ENCODE measurements at regions not wholly inside any gene's neighbourhood (a gene's known extent, or its start where the extent isn't known, plus 50 kb on each side); places are given as distances from the start of the nearest gene placed in this dataset.
"Not testable (repeated sequence)": the region's sequence is repeated elsewhere in the genome, so short reads cannot be mapped to it uniquely, and the experiment has no call there.

DNA sequence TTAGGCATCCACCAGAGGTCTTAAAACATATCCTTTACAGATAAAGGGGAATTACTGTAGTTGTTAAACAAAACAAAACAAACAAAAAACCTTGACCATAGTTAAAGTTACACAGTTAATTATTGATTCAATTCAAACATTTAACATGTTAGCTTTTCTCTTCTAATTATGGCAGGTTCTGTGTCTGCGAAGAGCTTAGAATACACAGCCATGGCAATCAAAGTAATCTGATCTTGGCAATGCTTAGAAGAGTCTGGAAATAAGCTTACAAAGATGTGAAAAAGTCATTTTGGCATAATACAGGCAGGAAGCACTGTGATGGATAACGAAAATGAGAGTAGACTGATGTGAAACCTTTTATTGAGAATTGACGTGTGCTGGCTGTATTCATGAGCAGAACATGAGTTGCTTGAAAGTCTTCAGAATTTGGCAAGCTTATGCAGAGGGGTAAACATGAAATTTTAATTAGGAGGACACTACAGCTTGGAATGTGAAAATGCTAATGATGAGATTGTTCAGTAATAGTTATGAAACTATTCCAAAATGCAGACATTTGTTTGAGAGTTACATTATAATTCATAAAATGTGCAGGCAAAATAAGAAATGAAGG is 629.6 kb downstream of the FSCB start:
- intact Hi-C loops (cut with micrococcal nuclease): no loop called here

DNA sequence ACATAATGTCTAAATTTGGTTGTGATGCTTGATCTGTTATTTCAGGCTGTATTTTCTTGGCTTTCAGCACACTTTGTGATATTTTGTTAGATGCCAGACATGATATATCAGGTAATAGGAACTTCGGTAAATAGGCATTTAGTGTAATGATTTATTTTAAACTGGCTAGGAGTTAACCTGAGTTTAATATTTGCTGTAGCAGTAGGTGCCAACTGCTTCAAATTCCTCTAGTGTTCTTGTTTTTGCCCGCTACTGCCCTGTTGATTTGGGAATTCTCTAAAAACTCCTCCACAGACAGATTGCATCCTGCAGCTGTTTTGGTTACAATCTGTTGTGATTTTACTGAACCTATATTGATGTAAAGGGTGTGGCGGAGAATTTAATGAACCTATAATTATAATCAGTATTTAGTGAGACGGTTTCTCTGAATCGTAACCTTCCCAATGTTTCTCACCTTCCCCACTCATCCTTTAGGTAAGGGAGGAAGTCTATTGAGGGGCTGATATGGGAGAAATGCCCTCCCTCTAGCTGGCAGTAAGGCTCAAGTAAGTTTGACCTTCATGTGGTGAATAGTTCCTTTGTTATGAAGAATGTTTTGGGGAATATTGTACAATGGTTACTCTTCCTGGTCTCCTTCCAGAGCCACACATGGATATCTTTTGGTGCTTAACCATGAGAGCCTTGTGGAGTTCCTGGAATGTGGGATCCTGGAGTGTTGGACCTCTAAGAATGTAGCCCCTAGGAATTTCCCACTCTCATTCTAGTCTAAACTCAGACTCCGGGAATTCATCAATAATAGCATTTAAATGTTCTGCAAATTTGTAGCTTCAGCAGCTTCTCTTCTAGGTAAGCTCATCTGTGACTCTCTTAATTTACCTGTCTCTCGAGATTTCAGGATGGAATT is 634.1 kb downstream of the FSCB start:
- intact Hi-C loops (cut with micrococcal nuclease): no loop called here

DNA sequence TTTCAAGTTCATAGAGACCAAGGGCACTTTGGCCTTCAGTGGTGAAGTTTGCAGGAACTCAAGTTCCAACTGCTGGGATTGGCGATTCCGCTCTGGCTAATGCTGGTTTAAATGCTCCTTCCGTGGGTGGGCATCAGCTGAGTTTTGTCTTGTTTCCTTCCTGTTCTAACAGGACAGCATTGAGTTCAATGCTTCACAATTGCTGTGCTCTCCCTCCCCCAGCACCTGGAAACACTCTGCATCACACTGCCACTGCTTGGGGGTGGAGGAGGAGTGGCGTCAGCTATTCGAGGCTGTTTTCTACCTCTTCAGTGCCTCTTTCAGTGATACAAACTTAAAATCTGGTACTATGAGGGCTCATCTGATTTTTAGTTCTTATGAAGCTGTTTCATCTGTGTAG is 634.9 kb downstream of the FSCB start:
- intact Hi-C loops (cut with micrococcal nuclease): no loop called here

DNA sequence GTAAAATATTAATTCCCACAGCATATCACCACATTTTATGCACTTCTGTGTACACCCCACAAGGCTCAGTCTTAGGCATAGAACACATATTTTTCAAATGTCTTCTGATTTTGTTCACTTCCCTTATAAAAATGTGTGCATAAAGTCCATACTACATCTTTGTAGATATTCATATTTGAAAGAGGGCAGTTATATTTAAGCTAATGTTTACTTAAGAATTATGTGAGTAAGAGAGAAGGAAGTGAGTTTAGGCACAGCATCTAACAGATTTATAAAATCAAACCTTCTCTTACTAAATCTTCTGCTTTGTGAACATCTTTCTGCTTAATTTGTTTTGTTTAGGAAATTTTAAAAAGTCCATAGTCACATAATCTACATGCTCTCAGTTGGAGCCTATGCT is 648.1 kb downstream of the FSCB start:
- intact Hi-C loops (cut with micrococcal nuclease): no loop called here

DNA sequence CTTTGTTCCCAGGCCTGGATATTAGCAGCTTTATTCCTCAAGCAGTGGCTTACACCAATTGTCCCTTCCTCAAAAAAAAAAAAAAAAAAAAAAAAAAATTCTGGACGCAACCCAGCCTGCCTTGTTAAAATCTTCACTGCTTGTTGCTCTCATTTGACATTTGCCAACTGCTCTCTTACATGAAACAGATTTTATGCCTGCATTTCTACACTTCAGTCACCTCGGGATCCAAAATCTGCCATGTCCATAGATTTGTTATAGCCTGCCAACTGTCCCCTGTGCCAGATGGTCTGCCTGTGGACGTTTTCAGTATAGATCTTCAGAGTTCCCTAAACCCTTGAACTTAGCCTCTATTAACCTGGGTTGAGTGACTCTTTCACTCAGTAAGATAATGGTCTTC is 651.5 kb downstream of the FSCB start:
- intact Hi-C loops (cut with micrococcal nuclease): no loop called here

DNA sequence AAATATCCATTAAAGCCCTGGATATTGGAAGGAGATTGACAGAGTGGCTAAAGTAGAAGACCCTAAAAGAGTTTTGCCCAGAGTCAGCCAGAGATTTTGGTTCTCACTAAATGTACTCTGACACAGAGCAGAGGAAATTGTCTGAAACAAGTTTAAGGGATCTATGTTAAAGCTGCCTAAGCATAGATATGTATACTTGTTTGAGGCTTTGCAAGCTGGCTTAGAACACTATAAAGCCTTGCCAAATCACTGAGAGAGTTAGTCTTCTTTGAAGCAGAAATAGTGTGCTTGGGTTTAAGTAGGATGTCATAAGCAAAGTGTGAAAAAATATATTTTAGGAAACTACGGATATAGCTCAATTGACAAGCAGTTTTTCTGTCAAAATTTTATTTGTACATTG is 653.5 kb downstream of the FSCB start:
- intact Hi-C loops (cut with micrococcal nuclease): no loop called here

DNA sequence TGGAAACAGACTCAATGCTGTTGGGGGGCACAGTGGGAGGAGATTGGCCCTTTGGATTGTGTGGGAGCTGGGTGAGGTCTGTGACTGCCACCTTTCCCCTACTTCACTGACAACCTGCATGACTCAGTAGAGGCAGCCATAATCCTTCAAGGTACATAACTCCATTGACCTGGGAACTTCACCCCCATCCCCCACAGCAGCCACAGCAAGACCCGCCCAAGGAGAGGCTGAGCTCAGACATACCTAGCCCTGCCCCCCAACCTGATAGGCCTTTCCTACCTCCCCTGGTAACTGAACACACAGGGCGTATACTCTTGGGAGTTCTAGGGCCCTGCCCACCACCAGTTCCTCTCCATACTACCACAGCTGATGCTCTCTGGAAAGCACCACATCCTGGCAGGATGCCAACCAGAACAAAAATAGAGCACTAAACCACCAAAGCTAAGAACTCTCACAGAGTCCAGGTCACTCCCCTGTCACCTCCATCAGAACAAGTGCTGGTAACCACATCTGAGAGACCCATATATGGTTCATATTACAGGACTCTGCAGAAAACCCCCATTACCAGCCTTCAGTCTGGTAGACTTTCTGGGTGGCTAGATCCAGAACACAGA is 703.9 kb downstream of the FSCB start:
- intact Hi-C loops (cut with micrococcal nuclease): no loop called here

DNA sequence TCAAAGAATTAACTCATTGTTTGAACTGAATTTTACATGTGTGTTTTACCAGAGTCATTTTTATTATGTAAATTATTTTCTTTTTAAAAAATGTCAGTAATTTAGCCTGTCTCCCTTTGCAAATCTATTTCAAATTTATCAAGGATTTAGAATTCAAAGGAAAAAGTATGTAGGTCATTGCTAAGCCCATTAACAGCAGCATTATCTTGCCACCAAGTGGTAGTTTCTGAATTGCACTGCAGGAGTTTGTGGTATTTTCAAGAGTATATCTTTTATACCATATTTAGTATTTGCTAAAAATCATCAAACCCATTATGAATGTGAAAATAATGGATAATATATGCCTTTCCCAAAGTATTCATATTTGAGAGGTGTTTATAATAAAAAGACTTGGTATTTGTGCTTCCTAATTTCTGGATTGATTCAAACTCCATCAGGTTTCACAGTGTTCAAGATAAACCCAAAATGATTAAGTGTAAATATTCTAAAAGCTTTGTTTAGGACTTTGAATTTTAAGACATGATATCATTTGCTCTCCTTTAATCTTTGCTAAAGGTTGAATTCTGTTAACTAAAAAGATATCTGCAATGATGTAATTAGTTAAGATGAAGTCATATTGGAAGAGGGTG is 711.4 kb downstream of the FSCB start:
- intact Hi-C loops (cut with micrococcal nuclease): no loop called here

DNA sequence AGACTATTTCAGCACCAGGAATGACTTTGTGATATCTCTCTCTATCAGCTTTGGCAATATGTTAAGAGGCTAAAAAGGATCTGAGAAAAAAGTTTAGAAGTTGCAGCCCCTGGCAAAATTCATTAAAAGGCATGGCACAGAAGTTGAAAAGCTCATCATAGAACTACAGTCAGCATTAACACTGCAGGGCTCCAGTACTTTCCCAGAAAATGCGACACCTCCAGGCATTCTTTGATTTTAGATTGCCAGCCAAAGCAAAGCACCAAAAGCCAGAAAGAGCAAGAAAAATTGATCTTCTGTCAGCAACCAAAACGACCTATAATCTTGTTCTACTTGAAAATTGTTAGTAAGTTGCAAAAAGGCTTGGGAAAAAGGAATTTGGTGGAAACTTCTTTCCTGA is 713.5 kb downstream of the FSCB start:
- intact Hi-C loops (cut with micrococcal nuclease): no loop called here

DNA sequence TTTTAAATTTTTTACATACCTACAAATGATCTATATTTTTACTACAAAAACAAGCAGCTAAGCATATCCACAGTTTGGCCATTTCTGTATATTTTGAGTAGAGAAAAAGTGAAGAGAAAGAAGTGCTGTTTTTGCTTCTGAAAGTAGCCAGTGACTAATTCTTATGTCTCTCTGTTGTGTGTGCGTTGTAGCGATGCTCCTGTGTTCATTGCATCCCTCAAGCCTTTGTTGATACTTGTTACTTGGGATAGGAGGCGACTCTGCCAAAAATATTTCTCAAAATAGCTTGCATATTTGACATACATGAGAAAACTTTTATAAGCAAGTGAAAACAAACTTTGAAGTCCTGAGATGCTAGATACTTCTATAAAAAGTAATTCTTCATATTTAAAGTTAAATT is 714.1 kb downstream of the FSCB start:
- intact Hi-C loops (cut with micrococcal nuclease): no loop called here

DNA sequence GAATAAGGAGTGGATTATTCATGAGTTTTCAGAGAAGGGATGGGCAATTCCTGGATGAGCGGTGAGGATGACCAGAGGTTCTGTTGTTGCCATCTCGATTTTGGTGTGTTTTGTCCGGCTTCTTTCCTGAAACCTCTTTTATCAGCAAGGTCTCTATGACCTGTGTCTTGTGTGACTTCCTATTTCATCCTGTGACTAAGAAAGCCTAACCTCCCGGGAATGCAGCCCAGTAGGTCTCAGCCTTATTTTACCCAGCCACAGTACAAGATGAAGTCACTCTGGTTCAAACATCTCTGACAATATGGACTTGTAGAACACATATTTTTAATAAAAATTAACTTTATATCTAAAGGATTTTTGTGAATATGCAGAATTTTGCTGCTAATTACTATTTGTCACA is 716.4 kb downstream of the FSCB start:
- intact Hi-C loops (cut with micrococcal nuclease): no loop called here

DNA sequence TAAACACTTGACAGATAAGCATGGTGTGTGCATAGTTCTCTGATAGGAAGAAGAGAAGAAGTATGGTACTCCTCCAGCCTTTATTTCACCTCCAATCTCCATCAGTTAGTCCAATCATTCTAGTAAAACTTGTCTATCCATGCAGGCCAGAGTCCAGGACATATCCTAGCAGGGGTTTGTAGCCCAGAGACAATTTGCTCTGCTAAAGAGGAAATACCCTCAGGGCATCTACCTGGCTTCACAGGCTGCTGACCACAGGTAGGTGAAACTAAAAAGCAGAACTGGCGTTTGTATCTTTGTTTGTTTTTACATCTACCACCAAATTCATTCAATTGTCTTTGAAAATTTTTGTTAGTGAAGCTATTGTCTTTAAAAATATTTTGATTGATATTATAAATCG is 717.6 kb downstream of the FSCB start:
- intact Hi-C loops (cut with micrococcal nuclease): no loop called here

DNA sequence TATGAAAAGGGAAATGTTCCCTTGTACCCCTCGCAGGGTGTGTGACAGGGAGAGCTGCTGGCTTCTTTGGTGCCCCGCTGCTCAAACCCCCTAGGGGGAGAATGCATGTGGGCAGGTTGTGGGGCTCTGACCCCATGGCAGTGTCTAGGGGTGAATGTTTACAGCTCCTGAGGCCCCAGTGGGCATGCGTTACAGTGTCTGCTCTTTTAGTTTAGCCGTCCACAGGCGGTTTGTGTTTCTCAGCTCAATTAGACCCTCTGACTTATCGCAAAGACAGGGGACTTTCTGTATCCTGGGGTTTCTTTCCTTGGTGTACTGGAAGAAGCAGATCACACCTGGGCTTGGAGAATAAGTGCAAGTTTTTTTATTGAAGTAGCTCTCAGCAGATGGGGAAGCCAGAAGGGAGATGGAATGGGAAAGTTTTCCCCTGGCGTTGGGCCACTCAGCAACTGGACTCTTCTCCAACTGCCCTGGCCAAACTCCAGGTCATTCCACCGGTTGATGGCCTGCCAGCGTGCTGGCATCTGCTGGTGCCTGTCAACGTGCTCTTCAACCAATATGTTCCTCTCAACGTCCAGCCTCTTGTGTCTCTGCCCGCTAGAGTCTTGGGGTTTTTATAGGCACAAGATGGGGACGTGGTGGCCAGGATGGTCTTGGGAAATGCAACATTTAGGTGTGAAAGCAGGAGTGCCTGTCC is 720.9 kb downstream of the FSCB start:
- intact Hi-C loops (cut with micrococcal nuclease): no loop called here

DNA sequence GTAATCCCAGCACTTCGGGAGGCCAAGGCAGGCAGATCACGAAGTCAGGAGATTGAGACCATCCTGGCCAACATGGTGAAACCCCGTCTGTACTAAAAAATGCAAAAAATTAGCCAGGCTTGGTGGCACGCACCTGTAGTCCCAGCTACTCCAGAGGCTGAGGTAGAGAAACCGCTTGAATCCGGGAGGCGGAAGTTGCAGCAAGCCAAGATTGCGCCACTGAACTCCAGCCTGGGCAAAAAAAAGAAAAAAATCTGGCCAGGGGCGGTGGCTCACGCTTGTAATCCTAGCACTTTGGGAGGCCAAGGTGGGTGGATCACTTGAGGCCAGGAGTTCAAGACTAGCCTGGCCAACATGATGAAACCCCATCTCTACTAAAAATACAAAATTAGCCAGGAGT is 722.7 kb downstream of the FSCB start:
- intact Hi-C loops (cut with micrococcal nuclease): not testable (repeated sequence)

DNA sequence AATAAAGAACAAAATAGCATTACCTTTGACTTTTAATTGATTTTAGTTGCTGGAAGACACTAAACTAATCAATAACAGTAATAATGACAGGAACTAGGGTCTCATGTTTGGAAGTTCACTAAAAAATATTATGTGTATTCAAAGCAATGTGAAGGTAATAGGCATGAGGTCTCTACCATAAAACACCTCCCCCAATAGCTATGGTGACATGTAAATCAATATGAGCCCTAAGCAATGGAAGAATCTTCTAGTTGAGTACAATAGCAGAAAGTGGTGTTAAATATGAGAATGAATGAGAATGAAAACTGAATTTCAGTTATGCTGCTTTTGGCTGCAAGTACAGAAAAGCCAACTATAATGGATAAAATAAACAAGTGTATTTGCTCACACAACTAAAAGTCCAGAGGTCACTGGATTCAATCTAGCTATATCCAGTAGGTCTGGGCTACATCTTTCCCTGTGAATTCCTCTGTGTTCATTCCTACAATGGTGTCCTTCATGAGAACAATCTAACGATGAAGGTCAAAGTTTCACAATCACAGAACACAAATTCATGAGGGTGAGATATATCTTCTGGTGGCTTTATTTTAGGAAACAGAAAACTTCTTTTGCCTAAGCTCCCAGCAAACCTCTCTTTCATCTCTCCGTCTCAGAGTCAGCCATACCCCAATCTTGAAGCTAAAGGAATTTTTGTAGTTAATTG is 728.0 kb downstream of the FSCB start:
- intact Hi-C loops (cut with micrococcal nuclease): no loop called here

DNA sequence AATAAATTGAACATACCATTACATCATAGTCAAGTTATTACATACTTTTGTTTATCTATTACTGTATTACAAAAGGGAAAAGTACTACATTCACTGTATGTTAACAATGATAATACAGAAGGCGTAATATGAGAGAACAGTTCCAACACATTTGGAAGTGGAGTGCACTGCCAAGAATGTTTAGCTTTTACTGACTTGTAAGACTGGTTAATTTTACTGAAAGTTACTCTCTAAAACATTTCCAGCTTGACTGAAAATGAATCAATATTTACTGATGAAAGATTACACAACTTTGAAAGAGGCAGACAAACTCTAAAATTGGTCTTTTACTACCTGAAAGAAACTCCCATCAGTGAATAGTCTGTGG is 728.5 kb downstream of the FSCB start:
- intact Hi-C loops (cut with micrococcal nuclease): no loop called here

DNA sequence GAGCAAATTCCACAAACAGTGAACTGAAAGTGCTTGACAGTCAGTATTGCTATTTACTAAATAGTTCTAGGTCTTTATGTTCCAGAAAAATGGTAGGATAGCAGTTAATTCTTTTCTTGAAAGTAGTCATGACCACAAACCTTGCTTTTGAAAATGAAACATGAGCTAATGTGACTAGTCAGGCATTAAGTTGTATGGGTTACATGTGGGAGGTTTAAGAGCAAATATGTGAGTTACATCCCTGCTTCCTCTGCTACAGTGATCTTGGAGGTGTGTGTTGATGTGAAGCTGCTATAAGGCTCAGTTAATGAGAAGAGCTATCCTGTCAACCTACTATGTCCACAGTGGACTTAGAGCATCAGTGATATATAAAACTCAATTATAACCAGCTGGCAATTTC is 741.6 kb downstream of the FSCB start:
- intact Hi-C loops (cut with micrococcal nuclease): no loop called here

DNA sequence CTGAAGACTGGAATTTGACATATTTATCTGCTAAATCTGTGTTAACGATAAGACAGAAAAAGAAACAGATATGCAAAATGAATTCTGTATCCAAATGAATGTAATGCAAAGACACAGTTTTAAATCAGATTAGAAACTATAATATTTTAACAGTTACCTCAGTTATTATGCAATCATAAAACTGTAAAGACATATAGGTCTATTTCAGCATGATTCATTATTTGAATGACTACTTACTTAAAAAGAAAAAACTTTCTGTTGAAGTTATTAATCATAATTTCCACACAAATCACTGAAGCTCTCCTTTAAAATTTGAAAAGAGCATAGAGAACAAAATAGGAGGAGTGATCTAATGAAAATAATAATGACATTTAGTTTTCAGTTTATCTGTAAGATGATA is 742.6 kb downstream of the FSCB start:
- intact Hi-C loops (cut with micrococcal nuclease): no loop called here

DNA sequence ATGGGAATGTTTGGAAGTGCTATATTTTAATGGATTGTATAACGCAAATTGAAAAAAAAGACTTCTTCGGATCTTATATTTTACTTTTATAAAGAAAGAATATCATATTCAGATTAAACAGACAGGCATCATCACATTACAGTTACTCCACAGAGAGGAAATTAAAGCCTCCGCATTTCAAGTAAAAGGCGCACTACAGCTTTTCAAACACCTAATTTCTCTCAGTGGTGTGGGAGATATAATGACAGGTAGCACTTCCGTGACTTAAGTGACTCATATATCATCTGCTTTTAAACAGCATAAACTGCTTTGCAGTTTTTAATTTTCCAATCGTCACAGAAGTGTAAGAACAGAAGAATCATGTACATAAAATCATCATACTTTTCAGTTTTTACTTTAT is 751.4 kb downstream of the FSCB start:
- intact Hi-C loops (cut with micrococcal nuclease): no loop called here

DNA sequence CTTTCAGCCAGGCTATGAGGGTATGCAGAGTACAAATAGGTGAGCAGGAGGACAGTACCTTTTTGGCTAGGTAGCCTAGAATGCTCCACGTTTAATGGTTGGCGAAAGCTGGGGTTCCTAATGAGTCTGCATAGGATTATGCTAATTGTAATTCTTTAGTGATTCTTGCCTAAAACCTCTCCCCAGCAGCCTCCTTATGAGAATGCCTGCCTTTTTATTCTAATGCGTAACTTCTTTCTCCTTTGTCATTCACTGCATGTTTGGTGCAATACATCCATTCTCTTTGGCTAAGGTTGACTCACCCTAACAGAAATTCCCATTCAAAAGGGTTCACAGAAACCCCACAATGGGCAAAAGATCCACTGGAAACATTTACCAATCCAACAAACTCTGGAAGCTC is 752.2 kb downstream of the FSCB start:
- intact Hi-C loops (cut with micrococcal nuclease): no loop called here

DNA sequence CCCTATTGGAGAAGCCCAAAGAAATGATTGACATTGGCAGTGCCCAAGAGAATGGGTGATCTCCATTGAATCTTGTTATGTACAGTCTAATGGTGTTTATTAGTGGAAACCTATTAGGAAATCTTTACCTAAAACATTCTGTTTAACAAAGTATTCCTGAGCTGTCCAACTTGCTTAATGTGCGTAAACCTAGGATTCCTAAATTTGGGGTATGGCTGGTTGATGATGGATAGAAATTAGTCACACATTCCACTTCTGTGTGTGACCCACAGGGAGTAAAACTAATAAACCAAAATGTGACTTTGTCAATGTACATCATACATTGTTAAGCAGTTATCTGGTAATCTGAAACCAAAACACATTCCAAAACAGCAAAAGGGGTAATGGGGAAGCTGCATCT is 761.3 kb downstream of the FSCB start:
- intact Hi-C loops (cut with micrococcal nuclease): no loop called here
